OCI-LY3 (cell line): ENCODE measurements at regions not wholly inside any gene's neighbourhood (a gene's known extent, or its start where the extent isn't known, plus 50 kb on each side); places are given as distances from the start of the nearest gene placed in this dataset.

Experiments used
- EZH2phosphoT487 ChIP-seq: fragments of 200-600 bp; shearing (Covaris generic); IDR thresholded peaks from 2 replicates; pipeline ENCODE4 v1.6.1; 2018; ENCODE audit warnings: antibody characterized with exemption, mixed run types, low read depth
- TF ChIP-seq, protein P1 (sequence below): fragments of 200-600, 300-600 bp; sonication (generic); IDR thresholded peaks from 2 replicates; pipeline ENCODE4 v1.5.1; 2014; ENCODE audit warnings: antibody characterized with exemption, low read length, low read depth

DNA sequence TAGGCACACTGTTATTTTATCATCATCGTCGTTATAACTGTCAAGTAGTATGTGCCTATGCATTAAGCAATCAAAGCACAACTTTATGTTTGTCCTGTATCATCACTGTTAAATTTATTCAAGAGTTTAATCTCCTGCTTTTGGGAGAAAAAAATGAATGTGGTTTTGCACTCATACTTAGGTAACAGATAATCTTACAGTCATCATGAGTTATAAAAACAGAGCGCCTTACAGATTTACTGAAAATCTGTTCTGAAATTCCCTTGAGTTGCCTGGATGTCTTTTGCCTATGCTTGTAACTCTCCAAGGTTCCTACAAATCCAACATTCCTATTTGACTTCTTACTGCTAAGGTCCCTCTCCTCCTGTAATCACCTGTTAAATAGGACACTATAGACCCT is 307.3 kb downstream of the ZIC4 start:
- TF ChIP-seq EZH2phosphoT487: no peak
- TF ChIP-seq, protein P1, sequence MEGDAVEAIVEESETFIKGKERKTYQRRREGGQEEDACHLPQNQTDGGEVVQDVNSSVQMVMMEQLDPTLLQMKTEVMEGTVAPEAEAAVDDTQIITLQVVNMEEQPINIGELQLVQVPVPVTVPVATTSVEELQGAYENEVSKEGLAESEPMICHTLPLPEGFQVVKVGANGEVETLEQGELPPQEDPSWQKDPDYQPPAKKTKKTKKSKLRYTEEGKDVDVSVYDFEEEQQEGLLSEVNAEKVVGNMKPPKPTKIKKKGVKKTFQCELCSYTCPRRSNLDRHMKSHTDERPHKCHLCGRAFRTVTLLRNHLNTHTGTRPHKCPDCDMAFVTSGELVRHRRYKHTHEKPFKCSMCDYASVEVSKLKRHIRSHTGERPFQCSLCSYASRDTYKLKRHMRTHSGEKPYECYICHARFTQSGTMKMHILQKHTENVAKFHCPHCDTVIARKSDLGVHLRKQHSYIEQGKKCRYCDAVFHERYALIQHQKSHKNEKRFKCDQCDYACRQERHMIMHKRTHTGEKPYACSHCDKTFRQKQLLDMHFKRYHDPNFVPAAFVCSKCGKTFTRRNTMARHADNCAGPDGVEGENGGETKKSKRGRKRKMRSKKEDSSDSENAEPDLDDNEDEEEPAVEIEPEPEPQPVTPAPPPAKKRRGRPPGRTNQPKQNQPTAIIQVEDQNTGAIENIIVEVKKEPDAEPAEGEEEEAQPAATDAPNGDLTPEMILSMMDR: no peak
